Kasumi-1 (cell line): ENCODE measurements at regions not wholly inside any gene's neighbourhood (a gene's known extent, or its start where the extent isn't known, plus 50 kb on each side); places are given as distances from the start of the nearest gene placed in this dataset.
"Not testable (repeated sequence)": the region's sequence is repeated elsewhere in the genome, so short reads cannot be mapped to it uniquely, and the experiment has no call there.

ENCODE experiments used
- DNase-seq, 2 experiments: peaks; one replicate each; lab custom pipeline; 2025; lab: John Stamatoyannopoulos, UW

DNA sequence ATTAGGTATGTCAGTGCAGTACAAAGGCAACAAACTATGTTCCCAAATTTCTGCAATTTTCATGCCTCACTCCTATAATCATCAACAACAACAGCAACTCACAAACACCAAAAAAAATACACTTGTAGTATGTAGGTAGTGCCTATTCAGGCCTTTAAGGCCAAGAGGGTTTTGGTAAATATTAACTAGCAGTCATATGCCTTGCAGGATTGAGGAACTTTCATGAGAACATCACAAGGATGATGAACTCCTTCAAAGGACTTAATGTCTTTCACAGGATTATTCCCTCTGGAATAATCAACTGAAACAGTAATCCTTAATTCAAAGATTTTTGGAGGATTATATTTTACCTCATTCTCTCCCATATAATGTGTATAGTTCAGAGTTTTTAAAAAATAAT lies 293.8 kb downstream of the NOVA1 start:
- no peak for DNase-seq

DNA sequence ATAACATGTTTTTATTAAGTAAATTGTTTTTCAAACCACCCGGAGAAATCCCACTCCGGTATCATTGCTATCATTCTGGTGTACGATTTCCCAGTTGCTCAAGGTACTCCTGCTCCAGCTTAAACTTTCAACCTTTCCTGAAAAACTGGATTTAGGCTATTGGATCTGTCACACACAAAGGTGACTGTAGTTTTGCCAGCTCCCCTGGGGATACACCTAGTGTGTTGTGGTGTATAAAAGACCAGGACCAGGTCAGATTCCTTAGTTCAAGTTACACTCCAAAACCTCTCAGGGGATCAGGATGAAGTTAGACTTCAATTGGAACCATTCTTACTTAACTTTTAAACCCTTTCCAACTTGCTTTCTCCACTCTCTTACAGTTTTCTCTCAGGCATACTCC lies 303.9 kb downstream of the NOVA1 start:
- no peak for DNase-seq

DNA sequence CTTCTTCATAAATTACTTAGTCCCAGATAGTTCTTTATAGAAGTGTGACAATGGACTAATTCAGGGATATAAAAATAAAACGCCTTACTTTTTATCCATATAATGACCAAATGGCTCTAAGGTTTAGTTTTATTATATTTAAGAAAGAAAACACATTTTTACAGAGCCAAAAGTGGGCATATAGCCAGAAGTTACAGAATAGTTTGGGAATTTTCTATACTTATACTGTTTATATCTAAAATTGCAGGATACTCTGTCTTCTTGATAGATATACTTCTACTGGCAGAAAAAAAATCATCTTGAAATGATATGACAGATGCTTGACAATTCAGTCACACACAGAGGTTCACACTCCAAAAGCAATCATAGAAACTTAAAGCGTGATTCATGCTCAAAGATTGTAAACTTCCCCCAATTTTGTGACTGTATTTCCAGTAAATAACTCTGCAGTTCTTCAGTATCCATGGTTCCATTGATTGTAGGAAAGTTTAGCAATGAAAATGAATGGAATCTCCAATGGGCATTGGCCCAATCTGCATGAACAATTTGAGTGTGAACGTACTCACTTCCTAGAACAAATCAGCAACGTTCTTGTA lies 307.8 kb downstream of the NOVA1 start:
- no peak for DNase-seq

DNA sequence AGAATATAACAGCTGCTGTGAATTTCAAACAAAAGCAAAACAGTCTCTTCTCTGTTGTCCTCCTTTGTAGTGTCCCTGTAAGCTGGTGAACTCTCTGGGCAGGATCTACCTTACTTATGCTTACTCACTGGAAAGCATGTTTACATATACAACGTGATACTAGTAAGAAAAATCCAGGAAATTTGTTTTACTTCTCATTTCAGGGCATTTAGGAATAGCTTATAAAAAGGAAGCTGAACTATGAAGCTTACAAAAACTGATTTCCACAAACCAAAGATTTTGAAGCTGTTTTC lies 311.0 kb downstream of the NOVA1 start:
- DNase-seq: no peak

DNA sequence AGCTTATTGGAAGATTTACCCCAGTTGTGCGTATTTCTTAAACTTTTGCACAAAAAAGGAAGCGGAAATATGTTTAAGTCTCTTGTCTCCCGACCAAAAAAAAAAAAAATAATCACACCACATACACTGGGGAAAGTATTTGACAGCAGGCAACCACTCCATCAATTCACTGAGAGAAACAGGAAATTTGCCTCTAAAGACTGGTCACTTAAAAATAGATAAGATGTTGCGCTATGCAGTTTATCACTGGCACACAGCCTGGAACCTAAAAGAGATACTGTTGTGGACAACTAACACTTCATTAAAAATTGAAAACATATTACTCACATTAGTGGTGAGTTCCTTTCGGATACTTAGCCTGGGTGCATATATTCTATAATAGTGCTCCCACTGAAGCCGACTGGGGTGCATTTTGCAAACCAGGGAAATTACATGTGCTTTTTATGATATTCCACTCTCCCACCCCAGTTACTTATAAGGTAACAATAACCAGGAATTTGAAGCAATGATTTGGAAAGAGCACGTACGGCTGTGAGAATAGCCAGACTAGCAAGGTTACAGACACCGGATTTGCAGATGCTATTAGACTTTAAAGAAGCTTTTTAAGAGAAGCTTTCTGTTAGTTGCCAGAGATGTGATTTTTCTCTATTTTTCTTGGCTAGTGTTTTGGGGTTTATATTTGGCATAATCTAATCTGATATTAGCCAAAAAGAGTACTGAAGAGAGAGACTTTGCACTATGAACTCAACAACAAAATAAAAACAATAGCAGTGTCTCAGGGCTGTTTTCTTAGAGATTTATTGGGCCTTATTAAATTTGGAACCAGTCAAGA lies 311.5 kb downstream of the NOVA1 start:
- no peak for DNase-seq

DNA sequence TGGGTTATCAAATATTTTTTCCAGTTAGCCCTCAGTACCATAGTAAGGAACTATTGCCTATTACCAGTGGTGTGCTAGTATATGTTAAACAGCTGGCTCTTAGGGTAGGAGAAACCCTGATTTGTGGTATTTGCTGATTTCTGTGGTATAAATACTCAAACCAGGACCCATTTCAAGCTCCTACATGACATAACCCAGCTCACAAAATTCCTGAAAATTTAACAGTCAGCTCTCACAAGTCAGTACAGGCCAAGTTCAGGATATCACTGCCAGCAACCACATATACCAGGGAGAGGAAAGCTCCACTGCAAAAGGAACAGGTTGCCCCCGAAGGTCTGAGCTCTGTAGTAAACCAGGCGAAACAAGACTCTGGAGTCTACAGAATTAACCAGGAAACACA lies 315.3 kb downstream of the NOVA1 start:
- DNase-seq: no peak

DNA sequence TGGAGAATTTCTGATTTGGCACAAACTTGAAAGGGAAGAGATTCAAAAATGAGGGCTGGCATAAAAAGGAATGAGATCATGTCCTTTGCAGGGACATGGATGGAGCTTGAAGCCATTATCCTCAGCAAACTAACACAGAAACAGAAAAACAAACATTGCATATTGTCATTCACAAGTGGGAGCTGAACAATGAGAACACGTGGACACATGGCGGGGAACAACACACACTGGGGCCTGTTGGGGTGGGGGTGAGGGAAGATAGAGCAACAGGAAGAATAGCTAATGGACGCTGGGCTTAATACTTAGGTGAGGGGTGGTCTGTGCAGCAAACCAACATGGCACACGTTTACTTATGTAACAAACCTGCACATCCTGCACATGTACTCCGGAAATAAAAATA lies 315.8 kb downstream of the NOVA1 start:
- DNase-seq: not testable (repeated sequence)

DNA sequence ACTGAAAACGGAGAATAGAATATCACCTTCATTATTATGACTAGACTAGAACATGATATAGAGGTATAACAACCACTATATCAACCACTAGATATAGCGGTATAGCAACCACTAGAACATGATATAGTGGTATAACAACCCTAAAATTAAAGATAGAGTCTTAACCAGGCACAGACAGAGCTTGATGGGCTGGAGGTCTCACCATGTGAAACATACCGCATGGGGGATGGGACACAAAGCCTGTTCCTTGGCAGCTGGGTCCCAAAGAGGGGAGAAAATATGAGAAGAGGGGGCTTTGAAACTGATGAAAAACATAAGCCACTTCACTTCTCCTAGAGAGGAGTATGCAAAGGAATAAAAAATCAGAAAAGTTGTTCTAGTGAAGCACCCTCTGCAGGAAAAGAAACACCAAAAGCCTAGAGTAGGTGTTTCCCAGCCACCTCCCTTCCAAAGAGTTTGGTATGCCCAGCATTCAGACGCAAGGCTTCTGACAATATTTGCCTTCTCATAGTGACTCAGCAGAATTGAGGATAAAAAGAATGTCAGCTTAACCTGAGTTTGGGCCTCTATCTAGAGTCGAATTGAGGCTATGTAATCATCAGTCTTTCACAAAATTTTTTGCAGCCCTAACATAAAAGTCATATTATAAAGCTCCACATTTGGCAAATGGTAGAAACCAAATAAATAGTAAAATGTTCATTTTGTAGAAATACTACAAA lies 316.4 kb downstream of the NOVA1 start:
- no peak for DNase-seq

DNA sequence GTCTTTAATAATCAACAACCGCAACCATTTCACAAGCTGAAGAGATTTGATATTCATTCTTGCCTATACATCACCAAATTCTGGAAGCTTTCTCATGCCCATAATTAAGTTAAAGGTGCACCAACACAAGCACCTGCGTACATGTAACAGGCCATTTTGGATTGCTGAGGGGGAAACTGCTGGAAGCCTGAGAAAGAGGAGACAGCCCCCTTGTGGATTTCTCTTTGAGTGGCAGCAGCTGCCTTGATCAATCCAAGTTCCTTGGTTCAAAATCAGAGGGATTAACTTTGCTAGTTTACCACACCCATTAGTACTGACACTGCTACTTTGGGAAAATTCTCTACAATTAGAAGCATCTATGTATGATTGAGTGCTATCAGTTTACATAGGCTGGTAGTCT lies 321.1 kb downstream of the NOVA1 start:
- peak; percentile 2 to 17 for DNase-seq

DNA sequence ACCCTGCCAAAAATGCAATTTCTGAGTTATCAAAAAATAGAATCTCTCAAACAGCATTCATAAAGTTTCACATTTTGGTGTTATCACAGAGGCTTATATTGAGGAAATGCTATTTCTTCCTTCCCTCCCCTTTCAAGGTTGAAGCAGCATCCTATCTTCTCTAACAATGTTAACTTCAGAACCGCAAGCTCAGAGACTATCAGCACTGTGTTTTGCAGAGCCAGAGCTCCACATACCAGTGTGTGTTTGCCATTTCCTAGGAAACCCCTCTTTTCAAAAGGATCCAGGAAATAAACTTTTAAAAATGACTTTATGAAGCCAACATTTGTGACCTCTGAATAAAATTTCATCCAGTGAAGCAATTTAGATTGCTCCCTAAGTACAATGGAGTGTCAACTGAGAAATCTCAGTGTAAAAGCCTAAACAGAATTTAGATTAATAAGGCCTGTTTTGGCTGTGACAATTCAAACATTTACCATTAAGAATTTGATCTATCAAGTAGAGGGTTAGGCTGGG lies 332.6 kb downstream of the NOVA1 start:
- no peak for DNase-seq

DNA sequence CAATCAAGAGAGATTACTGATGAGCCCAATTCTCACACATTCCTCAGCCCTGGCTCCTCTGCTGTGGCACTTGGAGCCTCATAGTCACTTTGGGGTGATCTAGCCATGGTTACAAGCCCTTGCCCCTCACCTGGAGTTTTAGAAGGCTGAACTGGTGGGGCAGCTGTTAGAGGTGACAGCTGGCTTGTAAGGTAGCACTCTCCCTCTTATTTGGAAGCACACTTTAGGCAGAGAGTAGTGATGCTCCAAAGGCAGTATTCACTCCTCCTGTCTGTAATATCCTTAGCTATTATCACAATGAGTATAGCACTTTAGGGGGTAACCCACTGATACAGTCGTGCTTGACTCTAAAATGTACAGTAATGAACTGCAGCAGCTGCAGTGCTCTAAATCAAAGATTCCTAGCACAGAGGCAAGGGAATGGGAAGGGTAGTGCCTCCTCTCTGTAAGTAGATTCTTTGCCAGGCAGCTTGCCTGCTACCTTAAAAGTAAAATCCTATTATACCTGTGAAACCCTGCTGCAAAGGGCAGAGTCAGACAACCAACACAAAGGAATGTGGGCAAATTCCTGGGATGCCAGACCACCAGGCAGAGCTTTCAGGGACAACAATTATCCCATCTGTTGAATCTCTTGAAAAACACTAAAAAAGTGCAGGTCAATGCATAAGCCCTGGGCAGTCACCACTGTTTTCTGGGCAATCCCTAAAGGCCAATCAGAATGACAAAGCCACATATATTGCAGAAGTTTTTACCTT lies 336.3 kb downstream of the NOVA1 start:
- DNase-seq: no peak

DNA sequence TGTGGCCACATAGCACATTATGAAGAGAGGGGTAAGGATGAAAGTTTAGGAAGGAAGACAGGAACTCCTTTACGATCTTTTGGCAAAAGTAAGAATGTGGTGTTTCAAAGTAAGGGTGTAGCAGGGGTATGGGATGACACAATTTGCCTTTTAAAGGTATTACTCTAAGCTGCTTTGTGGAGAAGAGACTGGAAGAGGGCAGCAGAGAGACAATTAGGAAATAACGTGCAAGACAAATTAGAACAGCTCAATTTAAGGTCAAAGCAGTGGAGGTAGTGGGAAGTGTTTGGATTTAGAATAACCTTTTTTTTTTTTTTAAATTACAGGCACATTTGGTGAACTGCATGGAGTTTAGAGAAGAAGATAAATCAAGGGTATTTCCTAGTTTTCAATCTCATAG lies 342.6 kb downstream of the NOVA1 start:
- peak; percentile 16 to 35 for DNase-seq

DNA sequence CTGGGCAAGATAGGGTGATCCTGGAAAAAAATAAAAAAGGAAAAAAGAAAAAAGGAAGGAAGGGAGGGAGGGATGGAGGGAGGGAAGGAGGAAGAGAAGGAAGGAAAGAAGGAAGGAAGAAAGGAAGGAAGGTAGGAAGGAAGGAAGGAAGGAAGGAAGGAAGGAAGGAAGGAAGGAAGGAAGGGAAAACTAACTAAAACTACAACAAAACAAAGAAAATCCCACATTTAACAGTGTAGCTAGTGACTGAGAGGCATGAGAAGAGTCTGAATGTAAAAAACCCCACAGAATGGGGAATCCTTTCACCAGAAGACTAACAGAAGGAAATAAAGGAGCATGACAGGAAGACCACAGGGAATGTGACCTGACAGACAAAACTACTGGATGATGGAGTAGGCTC lies 345.7 kb downstream of the NOVA1 start:
- DNase-seq: no peak

DNA sequence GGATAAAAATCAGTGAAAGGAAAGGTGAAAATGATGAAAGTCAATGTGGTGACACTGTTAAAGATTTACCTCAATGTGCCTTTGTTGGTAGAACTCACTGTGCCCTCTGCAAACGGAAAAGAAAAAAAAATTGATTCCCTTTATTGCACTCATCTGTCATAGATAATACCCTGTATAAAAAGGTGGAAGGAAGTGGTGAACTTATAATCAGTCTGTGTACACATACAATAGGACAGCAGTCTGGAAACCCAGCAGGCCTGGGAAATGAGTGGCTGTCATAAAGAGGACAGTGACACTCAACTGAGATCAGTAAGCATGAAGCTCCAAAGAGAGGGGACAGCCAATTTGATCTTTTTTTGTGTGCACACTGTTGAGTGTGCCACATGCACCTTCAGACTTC lies 364.7 kb downstream of the NOVA1 start:
- DNase-seq: no peak

DNA sequence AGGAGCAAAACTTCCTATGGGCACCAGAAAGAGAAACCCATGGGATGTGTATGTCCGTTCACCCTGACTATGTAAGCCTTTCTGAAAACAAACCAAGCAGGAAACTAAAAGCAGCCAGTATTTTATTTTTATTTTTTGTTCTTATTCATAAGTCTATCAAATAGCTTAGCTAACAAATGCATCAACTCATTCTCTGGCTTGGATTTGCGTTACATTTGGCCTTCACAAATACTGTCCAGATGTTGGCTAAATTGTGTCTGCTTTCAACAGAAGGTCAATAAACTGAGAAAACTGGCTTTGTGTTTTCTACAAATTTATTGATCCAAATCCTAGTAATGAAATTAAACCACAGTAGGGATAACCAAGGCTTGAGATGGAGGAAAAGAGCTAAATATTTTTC lies 379.0 kb downstream of the NOVA1 start:
- DNase-seq: no peak

DNA sequence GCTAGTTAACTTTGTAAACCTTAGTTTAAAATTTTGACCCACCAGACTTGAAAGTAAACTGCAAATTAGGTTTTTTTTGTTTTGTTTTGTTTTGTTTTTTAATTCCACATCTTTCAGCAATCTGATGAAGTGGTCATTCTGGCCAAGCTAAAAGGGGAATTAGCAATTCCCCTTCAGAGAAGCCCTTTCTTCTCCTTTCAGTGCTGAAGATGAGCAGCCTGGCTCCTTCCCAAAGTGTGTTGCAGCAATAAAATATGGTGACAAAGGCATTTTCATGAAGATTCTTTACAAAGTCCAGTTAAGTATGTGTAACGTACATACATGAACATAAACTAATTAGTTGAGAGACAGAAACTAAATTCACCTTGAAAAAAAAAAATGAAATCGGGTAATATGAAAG lies 380.1 kb downstream of the NOVA1 start:
- no peak for DNase-seq

DNA sequence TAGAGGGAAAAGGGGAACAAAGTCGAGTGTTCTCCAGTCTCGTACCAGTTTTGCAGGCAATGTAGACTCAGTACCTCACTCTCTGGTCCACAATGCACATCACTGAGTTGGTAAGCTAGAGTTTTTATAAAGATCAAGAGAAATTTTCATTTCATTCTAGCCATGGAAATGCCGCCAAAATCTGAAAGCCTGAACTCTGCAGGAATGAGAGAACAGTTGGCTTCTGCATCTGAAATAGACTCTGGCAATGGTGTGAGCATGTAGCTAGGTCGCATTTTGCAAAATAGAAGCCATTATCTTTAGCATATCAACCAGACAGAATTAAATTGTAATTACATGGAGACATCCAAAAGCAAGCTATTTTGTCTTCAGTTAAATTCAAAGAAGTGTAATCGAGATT lies 381.0 kb downstream of the NOVA1 start:
- no peak for DNase-seq

DNA sequence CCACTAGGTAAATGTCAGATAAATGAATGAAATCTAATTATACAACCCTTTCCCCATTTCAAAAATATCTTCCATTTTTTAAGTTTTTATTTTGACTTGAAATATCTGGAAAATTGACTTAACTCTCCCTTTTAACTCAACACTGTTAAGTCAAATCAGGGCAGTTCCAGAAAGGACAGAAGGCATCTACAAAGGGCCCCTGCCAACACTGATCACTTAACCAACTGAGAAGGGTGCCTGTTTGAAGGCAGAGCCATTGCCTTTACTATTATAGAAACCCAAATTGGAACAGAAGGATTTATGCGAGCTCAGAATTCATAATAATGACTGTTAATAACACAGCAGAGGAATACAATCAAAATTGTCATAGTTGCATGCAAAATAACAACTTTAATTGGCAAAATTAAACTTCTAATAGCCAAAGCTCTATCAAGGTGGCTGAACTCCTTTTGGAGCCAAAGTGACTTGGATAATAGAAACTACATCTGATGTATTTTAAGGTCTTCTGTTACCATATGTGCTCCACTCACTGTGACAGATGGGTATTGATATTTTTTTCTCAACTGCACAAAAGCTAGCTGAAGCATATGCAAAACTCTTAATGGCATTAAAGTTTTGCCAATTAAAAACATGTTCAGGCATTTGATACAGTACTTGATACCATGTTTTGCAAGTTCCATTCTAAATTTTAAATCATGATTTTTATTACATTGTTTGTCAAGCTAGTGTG lies 383.8 kb downstream of the NOVA1 start:
- no peak for DNase-seq

DNA sequence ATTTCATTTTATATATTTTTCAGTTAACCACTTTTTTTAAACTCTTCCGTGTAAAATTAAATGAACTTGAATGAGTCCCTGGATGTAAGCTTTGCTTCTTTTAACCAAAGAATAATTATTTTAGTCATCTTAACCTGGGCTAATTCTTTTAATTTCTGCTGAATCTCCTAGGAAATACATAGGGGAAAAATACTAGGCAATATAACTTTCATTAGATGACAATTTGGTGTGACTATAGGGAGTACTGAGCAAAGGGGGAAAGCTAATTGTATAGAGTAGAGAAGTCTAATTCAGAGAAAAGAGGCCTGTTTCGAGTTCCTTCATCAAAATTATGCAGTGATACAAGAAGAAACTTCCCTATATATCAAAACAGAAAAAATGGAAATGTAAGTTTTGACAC lies 388.1 kb downstream of the NOVA1 start:
- no peak for DNase-seq

DNA sequence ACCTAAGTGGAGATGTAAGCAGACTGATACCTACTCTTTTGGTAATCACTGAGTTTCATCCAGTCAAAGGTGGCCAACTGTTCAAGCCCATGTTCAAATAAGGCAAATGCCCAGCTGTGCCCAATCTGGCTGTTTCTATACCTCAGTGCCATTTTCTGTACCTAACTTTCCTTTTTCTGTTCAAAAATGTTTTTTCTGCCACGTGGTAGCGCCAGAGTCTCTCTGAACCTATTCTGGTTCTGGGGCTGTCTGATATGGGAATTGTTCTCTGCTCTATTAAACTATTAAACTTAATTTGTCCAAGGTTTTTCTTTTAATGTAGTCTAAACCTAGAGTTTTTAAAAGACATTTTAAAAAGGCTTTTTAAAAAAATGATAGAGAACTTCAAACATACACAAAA lies 391.2 kb downstream of the NOVA1 start:
- DNase-seq: no peak

DNA sequence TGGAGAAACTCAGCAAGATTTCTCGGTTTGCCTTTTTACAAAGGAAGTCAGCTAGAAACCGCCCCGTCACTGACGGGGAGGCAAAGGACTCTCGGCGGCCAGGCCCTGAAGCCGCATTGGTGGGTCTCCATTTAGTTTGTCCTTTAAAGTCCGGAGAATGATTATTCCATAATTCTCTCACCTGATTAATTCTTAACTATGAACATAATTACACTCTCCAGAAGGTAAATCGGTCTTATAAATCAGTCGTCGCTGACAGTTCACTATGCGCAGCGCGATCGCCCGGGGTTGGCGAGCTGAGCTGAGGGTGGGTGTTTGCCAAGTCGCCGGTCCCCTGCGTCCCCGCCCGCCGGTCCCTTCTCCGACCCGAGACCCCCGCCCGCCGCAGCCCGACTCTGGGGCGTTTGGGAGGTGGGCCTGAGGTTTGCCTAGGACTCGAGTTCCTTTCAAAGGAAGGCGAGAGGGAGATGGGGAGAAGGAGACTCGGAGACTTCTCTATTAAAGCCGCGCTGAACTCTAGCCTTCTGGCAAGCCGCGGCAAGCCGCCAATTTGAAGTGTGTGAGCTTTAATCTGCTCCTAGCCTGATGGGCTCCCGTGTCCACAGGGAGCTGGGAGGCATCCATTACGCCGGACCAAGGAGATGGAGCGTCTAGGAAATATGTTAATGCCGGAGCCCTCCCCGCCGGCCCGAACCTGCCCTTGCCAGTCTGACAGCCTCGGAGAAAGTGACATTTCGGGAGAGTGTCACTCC lies 392.9 kb downstream of the NOVA1 start:
- no peak for DNase-seq
